Iris pigment epithelial cell (primary cell): ENCODE measurements at regions not wholly inside any gene's neighbourhood (a gene's known extent, or its start where the extent isn't known, plus 50 kb on each side); places are given as distances from the start of the nearest gene placed in this dataset.
A peak's percentile ranks its signal among the peaks of the same experiment; 100 is the strongest.
"Not testable (repeated sequence)": the region's sequence is repeated elsewhere in the genome, so short reads cannot be mapped to it uniquely, and the experiment has no call there.

Experiments
- DNase-seq: peaks from one replicate; pipeline ENCODE4 v3.0.0-alpha.2; 2011; ENCODE audit warnings: low read depth

DNA sequence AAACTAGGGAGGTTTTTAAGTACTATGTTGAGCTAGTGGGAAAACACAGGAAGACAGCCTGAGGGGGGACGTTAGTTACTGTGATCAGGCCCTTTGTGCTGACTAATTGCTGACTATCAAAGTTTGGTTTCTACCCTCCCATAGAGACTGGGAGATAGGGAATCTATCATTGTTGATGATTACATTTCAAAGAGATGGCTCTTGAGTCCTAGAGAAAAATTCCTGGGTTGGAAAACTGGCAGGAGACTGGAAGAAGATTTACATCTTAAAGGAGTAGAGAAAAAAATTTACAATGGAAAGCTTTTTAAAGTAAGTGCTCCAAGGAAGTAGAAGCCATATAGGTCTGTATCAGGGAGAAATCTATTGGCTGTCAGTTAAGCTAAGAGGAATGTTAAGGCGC is 522.0 kb upstream of the KLHL1 start:
- DNase-seq: no peak

DNA sequence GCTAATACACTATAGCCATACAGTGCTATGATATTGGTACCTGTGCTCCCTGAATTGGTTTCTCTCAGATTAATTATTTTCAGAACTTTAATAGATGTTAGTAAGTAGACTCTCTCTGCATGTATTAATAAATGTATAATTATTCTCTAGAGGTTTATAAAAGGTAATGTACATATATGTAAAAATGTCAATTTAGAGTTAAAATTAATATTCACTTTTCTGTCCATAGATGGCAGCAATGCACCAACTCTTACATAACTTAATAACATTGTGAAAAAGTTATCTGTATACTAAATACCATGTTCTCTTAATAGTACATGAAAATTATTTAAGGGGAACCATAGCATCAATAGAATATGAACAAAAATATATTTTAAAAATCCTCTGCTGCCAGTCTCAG is 515.0 kb upstream of the KLHL1 start:
- peak; percentile 25 for DNase-seq

DNA sequence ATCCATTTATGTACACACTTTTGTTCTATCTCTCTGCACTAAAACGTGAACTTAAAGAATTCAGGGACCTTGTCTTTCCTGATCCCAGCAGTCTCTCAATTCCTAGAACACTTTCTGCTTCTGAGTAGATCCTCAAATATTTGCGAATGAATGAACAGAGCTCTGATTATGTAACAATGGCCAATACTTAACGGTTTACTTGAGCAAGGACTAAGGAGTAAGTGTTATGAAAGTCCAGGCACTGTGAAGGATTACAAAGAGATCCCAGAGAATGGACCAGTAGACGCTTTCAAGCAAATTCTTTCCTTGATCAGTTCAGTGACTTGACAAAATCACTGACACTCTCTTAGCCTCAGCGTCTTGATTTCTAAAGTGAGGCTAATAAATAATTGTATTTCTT is 514.5 kb upstream of the KLHL1 start:
- no peak for DNase-seq

GRCh38 chr13:70619936-70620335 is 511.7 kb upstream of the KLHL1 start:
- DNase-seq: no peak

GRCh38 chr13:70616847-70617246 is 508.6 kb upstream of the KLHL1 start:
- no peak for DNase-seq

DNA sequence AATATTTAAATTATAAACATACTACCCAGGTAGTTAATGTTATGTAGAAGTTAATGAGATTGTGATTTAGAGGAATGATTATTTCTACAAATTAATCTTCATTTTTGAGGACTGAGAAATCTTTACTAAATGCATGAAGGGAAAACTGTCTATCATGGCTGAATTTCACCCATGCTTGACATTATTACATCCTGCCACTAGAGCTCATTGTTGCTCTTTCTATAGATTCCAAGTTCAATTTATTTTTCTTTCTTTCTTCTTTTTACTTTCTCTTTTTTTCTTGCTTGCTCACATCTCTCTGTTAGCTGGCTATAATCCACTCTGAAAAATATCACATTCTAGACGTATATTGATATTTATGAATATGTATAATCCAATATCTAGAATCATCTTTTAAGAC is 505.0 kb upstream of the KLHL1 start:
- peak; percentile 12 for DNase-seq

- no peak for DNase-seq
These were observed 504.6 kb upstream of the KLHL1 start for GRCh38 chr13:70612881-70613280.

GRCh38 chr13:70604448-70604847 is 496.2 kb upstream of the KLHL1 start:
- no peak for DNase-seq

GRCh38 chr13:70593716-70594115 is 485.5 kb upstream of the KLHL1 start:
- DNase-seq: no peak

- DNase-seq: no peak
These were observed 476.9 kb upstream of the KLHL1 start for GRCh38 chr13:70585109-70585508.

DNA sequence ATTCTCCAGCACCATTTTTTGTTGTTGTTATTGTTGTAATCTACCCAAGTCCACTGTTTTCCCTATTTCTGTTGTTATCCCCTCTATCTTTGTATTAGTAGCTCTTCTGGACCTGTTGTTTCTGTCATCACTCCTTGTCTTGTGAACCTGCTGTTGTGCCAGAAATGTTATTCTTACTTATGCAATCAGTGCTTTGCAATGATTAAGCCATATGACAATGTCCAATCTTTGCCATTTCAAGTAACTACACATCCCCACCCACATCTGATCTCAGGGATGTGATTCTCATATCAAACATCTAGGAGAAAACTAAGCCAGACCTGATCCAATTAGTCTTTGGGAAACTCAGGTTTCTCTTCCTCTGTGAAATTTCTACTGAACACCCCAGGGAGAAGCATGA is 472.6 kb upstream of the KLHL1 start:
- DNase-seq: no peak

DNA sequence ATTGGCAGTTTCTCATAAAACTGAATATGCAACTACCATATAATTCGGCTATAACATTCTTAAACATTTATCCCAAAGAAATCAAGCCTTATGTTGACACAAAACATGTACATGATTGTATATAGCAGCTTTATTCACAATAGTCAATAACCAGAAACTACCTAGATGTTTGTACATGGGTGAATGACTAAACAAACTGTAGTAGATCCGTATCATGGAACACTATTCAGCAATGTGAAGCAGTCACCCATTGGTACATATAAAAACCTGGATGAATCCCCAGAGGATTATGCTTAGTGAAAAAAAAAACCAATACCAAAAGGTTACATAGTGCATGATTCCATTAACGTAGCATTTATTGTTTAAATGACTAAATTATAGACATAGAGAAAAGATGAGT is 471.7 kb upstream of the KLHL1 start:
- DNase-seq: no peak

GRCh38 chr13:70571221-70571620 is 463.0 kb upstream of the KLHL1 start:
- DNase-seq: no peak

DNA sequence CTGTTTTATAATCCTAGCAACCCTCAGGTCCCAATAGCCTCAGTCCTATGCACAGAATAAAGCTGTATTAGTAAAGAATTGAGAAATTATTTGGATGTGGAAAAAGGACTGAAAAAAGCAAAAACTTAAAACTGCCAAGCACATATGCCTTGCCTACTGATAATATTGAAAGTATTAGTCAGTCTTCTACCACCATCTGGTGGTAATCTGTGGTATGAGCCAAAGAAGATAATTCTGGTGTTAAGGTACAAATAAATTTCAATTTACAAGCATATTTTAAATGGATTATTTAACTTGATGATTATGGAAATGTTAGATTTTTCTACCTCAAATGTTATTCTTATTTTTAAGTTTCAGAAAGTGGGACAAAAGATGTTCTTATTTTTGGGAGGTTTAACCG is 460.3 kb upstream of the KLHL1 start:
- peak; percentile 52 for DNase-seq

- DNase-seq: no peak
These were observed 436.5 kb upstream of the KLHL1 start for GRCh38 chr13:70544706-70545105.

- DNase-seq: no peak
These were observed 433.2 kb upstream of the KLHL1 start for GRCh38 chr13:70541451-70541850.

GRCh38 chr13:70534466-70534865 is 426.2 kb upstream of the KLHL1 start:
- no peak for DNase-seq

- DNase-seq: peak; percentile 3
These were observed 421.4 kb upstream of the KLHL1 start for GRCh38 chr13:70529652-70530051.

- no peak for DNase-seq
These were observed 419.3 kb upstream of the KLHL1 start for GRCh38 chr13:70527599-70527998.

GRCh38 chr13:70523622-70524021 is 415.4 kb upstream of the KLHL1 start:
- peak; percentile 15 for DNase-seq

GRCh38 chr13:70520275-70521036 is 412.2 kb upstream of the KLHL1 start:
- no peak for DNase-seq

DNA sequence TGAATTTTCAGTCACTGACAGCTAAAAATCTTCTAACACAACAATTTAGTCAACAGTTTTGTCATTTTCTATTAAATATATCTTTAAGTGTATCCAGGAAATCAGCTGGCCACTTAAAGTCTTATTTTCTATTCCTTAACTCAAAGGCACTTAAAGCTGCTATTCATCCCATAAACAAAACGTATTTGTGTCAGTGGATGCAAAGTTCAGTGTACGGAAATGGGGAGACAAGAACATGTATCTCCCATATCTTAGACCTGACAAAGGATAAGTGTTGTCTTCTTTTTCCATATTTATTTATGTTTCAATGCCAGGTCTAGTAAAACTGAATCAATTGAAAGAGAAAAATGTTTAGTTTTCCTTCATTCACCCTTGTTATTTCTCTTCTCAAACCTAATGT is 409.8 kb upstream of the KLHL1 start:
- no peak for DNase-seq

DNA sequence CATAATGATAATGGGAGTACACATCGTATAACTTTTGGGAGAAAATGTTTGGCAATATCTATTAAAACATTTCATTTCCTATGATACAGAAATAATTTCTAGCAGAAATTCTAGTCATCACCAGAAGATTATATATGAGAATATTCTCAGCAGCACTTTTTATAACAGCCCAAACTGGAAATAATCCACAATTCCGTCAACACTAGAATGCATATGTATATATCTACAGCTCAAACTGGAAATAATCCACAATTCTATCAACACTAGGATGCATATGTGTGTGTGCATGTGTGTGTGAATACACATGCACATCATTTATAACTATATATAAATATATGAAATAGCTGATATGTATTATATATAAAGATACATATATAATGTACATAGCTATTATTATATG is 408.0 kb upstream of the KLHL1 start:
- no peak for DNase-seq

GRCh38 chr13:70511861-70512417 is 403.7 kb upstream of the KLHL1 start:
- DNase-seq: not testable (repeated sequence)
